Breast epithelium (tissue), 3 donors: ENCODE measurements at regions not wholly inside any gene's neighbourhood (a gene's known extent, or its start where the extent isn't known, plus 50 kb on each side); places are given as distances from the start of the nearest gene placed in this dataset.

Experiments used
- POLR2A ChIP-seq: fragments of 450-650 bp; IDR thresholded peaks from one replicate; pipeline ENCODE4 v1.6.1; 2016; ENCODE audit warnings: antibody characterized with exemption, mild to moderate bottlenecking, moderate library complexity
- POLR2AphosphoS5 ChIP-seq, 3 donors: sonication (generic); formaldehyde crosslinking; IDR thresholded peaks; one replicate each; pipeline ENCODE4 v1.6.1; 2017; ENCODE audit warnings: antibody characterized with exemption in 3 of 3
- TF ChIP-seq, protein P1 (sequence below), 3 donors: fragments of 450-650 bp; IDR thresholded peaks; one replicate each; pipeline ENCODE4 v1.5.1; 2016 to 2017; ENCODE audit warnings: antibody characterized with exemption in 3 of 3, mild to moderate bottlenecking in 3 of 3, moderate library complexity in 3 of 3

DNA sequence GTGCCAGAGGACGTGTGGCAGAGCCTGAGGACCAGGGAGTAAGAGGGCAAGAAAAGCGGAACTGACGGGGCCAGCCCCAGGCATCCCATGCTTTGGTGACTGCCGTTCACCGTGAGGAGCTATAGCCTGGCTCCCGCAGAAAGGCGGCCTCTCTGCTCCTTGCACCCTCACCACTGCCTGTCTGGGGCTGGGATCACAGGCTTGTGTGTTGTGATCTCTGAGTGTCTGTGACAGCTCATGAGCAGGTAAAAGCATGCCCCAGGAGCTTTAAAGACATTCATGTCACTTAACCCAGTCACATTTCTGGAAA is 266.8 kb upstream of the RAB6C start:
- TF ChIP-seq POLR2A: no peak
- TF ChIP-seq, protein P1, sequence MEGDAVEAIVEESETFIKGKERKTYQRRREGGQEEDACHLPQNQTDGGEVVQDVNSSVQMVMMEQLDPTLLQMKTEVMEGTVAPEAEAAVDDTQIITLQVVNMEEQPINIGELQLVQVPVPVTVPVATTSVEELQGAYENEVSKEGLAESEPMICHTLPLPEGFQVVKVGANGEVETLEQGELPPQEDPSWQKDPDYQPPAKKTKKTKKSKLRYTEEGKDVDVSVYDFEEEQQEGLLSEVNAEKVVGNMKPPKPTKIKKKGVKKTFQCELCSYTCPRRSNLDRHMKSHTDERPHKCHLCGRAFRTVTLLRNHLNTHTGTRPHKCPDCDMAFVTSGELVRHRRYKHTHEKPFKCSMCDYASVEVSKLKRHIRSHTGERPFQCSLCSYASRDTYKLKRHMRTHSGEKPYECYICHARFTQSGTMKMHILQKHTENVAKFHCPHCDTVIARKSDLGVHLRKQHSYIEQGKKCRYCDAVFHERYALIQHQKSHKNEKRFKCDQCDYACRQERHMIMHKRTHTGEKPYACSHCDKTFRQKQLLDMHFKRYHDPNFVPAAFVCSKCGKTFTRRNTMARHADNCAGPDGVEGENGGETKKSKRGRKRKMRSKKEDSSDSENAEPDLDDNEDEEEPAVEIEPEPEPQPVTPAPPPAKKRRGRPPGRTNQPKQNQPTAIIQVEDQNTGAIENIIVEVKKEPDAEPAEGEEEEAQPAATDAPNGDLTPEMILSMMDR (IDR thresholded peaks at IDR 0.05): no peak
- no peak for TF ChIP-seq POLR2AphosphoS5 (IDR thresholded peaks at IDR 0.05)
